Fibroblast of pulmonary artery (primary cell): ENCODE measurements at regions not wholly inside any gene's neighbourhood (a gene's known extent, or its start where the extent isn't known, plus 50 kb on each side); places are given as distances from the start of the nearest gene placed in this dataset.
"Not testable (repeated sequence)": the region's sequence is repeated elsewhere in the genome, so short reads cannot be mapped to it uniquely, and the experiment has no call there.

Experiments used
- DNase-seq: peaks from one replicate; pipeline ENCODE4 v3.0.0-alpha.2; 2010; ENCODE audit warnings: low read depth
- H3K4me3 ChIP-seq: replicated peaks from 2 replicates; pipeline ENCODE4 v1.5.1; 2011; ENCODE audit warnings: low read depth, mild to moderate bottlenecking, control low read depth, low read length, moderate library complexity
- CTCF ChIP-seq: IDR thresholded peaks from 2 replicates; pipeline ENCODE4 v1.5.1; 2011; ENCODE audit warnings: mild to moderate bottlenecking, control low read depth, low read length, inconsistent platforms; ENCODE audit errors: missing control alignments

- no peak overlapping the region for H3K4me3 ChIP-seq
- peak; percentile 11 for DNase-seq
Observed at GRCh38 chr2:234795272-234795920, 156.4 kb upstream of the SH3BP4 start.

GRCh38 chr2:234794866-234795265 lies 157.0 kb upstream of the SH3BP4 start:
- no peak overlapping the region for H3K4me3 ChIP-seq
- TF ChIP-seq CTCF: no peak
- DNase-seq: no peak

More at GRCh38 chr2:234795272-234795920, 156.4 kb upstream of the SH3BP4 start:
- no peak for TF ChIP-seq CTCF

GRCh38 chr2:234793212-234793785 lies 158.5 kb upstream of the SH3BP4 start:
- no peak overlapping the region for H3K4me3 ChIP-seq
- TF ChIP-seq CTCF: no peak
- DNase-seq: no peak

- no peak for TF ChIP-seq CTCF
- DNase-seq: peak; percentile 11
Observed at GRCh38 chr2:234792621-234793022, 159.2 kb upstream of the SH3BP4 start.

GRCh38 chr2:234792096-234792495 lies 159.7 kb upstream of the SH3BP4 start:
- not testable (repeated sequence) for H3K4me3 ChIP-seq, DNase-seq

More at GRCh38 chr2:234792621-234793022, 159.2 kb upstream of the SH3BP4 start:
- H3K4me3 ChIP-seq: no peak overlapping the region

- no peak overlapping the region for H3K4me3 ChIP-seq
- DNase-seq: no peak
- TF ChIP-seq CTCF: no peak
Observed at GRCh38 chr2:234790380-234790779, 161.4 kb upstream of the SH3BP4 start.

- no peak for TF ChIP-seq CTCF
- no peak for DNase-seq
- H3K4me3 ChIP-seq: no peak overlapping the region
Observed at GRCh38 chr2:234789556-234790325, 162.1 kb upstream of the SH3BP4 start.
